Astrocyte of the spinal cord (primary cell): ENCODE measurements at regions not wholly inside any gene's neighbourhood (a gene's known extent, or its start where the extent isn't known, plus 50 kb on each side); places are given as distances from the start of the nearest gene placed in this dataset.
A peak's percentile ranks its signal among the peaks of the same experiment; 100 is the strongest.

Experiments used
- DNase-seq: peaks from one replicate; pipeline ENCODE4 v3.0.0; 2011; ENCODE audit warnings: low read depth, low spot score
- H3K4me3 ChIP-seq: 2 replicates; pipeline ENCODE4 v1.5.1; 2011; ENCODE audit warnings: low read depth, mild to moderate bottlenecking, low read length, moderate library complexity
- in situ Hi-C: cut with HindIII; loops from 2 replicates; pipeline ENCODE4 v1.10.0; 2017; ENCODE audit warnings: low sequenced_read_pairs
- TF ChIP-seq, protein P1 (sequence below): IDR thresholded peaks from 2 replicates; pipeline ENCODE4 v1.5.1; 2012; ENCODE audit warnings: low read depth, mild to moderate bottlenecking, low read length, inconsistent platforms

DNA sequence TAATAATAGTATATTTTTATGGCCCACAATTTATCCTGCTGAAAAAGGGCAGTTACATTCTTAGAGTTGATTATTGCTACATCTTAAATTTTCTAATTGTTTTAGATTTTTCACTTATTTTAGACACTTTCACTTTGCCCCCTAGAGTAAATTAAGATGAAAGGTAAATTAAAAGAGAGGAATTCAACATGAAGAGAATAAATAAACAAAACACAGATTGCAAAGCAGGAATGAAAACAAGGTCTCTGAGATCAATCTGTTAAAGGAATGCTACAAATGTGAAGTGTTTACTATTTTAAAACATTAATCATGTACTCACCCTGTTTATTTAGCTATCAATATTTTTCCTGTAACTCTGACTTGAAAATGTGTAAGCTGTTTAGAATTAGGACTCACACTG is 113.5 kb upstream of the ETAA1 start:
- no peak for DNase-seq
- in situ Hi-C loops: no loop called here
- no peak overlapping the region for H3K4me3 ChIP-seq
- TF ChIP-seq, protein P1, sequence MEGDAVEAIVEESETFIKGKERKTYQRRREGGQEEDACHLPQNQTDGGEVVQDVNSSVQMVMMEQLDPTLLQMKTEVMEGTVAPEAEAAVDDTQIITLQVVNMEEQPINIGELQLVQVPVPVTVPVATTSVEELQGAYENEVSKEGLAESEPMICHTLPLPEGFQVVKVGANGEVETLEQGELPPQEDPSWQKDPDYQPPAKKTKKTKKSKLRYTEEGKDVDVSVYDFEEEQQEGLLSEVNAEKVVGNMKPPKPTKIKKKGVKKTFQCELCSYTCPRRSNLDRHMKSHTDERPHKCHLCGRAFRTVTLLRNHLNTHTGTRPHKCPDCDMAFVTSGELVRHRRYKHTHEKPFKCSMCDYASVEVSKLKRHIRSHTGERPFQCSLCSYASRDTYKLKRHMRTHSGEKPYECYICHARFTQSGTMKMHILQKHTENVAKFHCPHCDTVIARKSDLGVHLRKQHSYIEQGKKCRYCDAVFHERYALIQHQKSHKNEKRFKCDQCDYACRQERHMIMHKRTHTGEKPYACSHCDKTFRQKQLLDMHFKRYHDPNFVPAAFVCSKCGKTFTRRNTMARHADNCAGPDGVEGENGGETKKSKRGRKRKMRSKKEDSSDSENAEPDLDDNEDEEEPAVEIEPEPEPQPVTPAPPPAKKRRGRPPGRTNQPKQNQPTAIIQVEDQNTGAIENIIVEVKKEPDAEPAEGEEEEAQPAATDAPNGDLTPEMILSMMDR: no peak

DNA sequence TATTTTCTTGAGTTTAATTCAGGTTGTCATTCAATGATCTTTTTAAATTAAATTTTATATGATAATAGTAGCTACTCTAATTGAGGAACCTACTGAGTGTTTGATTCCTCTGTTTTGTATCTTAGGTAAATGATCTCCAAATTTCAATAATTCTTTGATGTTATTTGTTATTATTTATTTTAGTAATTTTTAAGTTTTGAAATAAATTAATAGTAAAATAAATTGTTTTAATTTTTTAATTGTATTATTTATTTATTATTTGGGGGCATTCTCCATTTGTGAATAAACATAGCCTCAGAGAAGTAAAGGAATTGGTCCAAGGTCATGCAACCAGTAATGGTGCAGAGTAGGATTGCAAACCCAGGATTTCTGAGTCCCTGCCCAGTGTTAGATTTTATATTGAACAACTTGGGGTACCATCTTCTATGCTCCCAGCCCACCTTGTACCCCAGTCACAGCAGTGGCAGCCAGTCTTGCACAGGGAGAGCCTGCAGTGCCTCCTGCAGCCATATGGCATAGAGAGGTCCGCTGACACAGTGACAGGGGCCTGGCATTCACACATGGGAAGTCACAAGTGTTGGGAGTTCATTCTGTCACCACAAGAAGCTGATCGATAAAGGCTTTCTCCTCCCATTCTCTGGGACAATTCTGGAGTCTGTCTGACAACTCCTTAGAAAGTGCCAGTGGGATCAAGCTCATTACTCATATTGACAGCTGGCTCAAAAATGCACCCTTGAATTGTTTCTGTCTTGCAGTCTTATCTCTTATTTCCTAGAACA is 110.0 kb upstream of the ETAA1 start:
- no peak overlapping the region for H3K4me3 ChIP-seq
- in situ Hi-C loops: no loop called here
- TF ChIP-seq, protein P1: no peak
- no peak for DNase-seq

DNA sequence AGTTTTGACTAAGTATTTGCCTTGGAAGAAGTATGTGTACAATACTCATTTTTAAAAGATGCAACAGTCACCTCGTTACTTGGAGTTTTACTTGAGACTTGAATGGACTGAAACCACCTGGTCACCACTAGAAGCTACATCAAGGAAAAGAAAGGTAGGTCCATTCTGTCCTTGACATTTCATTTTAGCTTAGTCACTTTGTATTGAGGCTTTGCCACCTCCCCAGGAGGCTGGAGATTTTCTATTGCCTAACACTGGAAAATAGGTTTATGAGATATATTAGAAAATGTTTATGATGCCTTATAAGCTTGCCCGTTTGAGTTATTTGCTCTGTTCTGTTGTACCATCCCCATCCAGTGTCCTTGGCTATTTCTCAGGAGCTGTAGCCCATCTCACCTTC is 107.9 kb upstream of the ETAA1 start:
- no peak overlapping the region for H3K4me3 ChIP-seq
- in situ Hi-C loops: no loop called here
- TF ChIP-seq, protein P1: no peak
- no peak for DNase-seq

DNA sequence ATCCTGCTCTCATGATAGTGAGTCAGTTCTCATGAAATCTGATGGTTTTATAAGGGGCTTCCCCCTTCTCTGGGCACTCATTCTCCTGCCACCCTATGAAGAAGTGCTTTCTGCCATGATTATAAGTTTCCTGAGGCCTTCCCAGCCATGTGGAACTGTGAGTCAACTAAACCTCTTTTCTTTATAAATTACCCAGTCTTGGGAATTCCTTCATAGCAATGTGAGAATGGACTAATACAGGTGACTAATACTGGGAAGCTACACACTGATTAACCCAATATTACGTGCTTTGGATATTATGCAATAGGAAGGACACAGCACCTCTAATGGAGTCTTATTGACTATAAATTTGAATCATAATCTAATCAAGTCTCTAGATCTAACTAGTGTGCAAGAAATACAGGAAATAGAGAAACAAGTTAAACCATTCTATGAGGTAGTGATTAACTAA is 107.2 kb upstream of the ETAA1 start:
- no peak overlapping the region for H3K4me3 ChIP-seq
- DNase-seq: peak; percentile 60
- in situ Hi-C loops: no loop called here
- TF ChIP-seq, protein P1: no peak

DNA sequence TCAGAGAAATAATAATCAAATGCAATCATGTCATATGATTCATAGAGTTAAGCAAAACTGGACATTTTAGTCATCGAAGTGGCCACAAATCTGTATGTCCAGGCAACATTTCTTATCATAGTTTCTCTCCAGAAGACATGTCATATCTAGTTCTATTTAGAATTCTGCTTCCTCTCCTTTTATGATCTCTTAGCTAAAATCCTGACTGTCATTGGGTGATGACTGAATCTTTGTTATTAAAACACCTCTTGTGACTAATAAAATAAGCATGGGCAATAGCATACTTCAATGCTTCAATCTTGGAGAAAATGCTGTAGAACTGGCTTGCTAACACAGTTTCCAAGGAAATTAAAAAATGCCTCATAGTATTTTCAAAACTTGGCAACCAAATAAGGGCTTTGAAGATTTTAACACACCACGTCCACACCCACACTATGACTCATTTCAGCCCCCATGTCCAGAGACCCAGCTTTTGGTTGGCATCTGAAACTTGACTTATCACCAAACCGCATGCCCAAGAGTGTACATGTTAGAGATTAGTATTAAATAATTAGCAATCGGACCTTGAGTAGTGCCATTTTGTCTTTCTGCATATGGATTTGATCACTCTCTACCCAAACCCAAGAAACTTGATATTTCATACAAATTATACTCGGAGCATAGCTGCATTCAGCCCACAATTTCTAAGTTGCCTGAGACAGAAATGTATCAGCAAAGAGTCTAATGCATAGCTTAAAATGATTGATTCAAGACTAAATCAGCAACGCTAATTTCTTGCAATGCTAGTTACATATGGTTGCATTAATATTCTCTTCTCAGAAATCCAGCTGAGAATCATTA is 106.5 kb upstream of the ETAA1 start:
- TF ChIP-seq, protein P1: no peak
- in situ Hi-C loops: no loop called here
- peak; percentile 70 for DNase-seq
- H3K4me3 ChIP-seq: no peak overlapping the region

DNA sequence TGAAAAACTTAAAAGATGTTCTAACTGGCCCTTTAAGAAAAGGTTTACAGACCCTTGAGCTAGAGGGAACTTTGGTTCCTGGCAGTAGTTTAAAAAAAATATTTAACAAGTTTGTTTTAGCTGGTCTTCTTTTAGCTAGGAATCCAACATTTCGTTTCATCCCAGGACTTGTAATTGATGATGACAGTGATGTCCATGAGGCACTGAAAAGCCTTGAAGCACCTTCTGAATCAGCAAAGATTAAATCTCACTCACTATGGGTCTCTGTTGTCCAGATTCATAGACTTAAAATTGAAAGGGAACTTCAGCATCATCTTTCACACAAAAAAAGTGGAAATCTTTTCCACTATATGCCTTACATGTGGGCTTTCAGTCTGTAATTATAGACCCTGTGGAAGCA is 102.9 kb upstream of the ETAA1 start:
- no peak overlapping the region for H3K4me3 ChIP-seq
- no peak for DNase-seq
- in situ Hi-C loops: no loop called here
- TF ChIP-seq, protein P1: no peak
